H1 (cell line): ENCODE measurements at regions not wholly inside any gene's neighbourhood (a gene's known extent, or its start where the extent isn't known, plus 50 kb on each side); places are given as distances from the start of the nearest gene placed in this dataset.
A peak's percentile ranks its signal among the peaks of the same experiment; 100 is the strongest.

Experiments
- CTCF ChIA-PET: fragments of 300-600 bp; sonication (Branson Sonifier 250); formaldehyde crosslinking; loops from one replicate; lab custom pipeline; 2021; ENCODE audit not compliant: partially characterized antibody; lab: Charles Lee
- POLR2A ChIA-PET: fragments of 300-600 bp; sonication (Branson Sonifier 250); formaldehyde crosslinking; loops from one replicate; lab custom pipeline; 2021; ENCODE audit warnings: inconsistent platforms; ENCODE audit not compliant: partially characterized antibody; lab: Charles Lee
- DNase-seq, 2 experiments: peaks; one replicate each; pipeline versions ENCODE4 v3.0.0 to v3.0.0-alpha.2; 2010 to 2022; ENCODE audit warnings: low spot score in 2 of 2, low read depth in 1 of 2, mixed read lengths in 1 of 2
- FAIRE-seq: peaks from 2 replicates; lab custom pipeline; 2011; peaks lifted over from hg19 to GRCh38; lab: Jason Lieb, UNC
- H2AFZ ChIP-seq: 2 replicates; pipeline ENCODE4 v1.8.1; 2012; ENCODE audit warnings: low read length, inconsistent platforms
- H2AK5ac ChIP-seq: 2 replicates; pipeline ENCODE4 v1.6.1; 2013; ENCODE audit warnings: low read depth, low read length
- H2BK120ac ChIP-seq: replicated peaks from 2 replicates; pipeline ENCODE3; 2013; ENCODE audit warnings: low read depth, low read length, inconsistent platforms
- H2BK12ac ChIP-seq: 2 replicates; pipeline ENCODE4 v1.6.1; 2013; ENCODE audit warnings: low read depth, low read length
- H2BK15ac ChIP-seq: 2 replicates; pipeline ENCODE4 v1.6.1; 2013; ENCODE audit warnings: low read length
- H2BK20ac ChIP-seq: 2 replicates; pipeline ENCODE4 v1.6.1; 2013; ENCODE audit warnings: low read length
- H2BK5ac ChIP-seq: 2 replicates; pipeline ENCODE4 v1.6.1; 2013; ENCODE audit warnings: low read depth, low read length
- H3K14ac ChIP-seq: 2 replicates; pipeline ENCODE4 v1.6.1; 2013; ENCODE audit warnings: inconsistent platforms; ENCODE audit not compliant: insufficient read length
- H3K18ac ChIP-seq: 2 replicates; pipeline ENCODE4 v1.6.1; 2013; ENCODE audit warnings: low read length; ENCODE audit errors: extremely low read depth
- H3K23ac ChIP-seq: 2 replicates; pipeline ENCODE4 v1.6.1; 2013; ENCODE audit warnings: inconsistent platforms; ENCODE audit not compliant: insufficient read length
- H3K23me2 ChIP-seq: 2 replicates; pipeline ENCODE4 v1.6.1; 2013; ENCODE audit warnings: low read depth, low read length
- H3K27ac ChIP-seq: 2 replicates; pipeline ENCODE4 v1.6.1; 2011; ENCODE audit warnings: low read depth, low read length, inconsistent platforms
- H3K27me3 ChIP-seq, 4 experiments: replicated peaks in 1 of 4; 1 replicate in 1 of 4; 2 replicates in 3 of 4; pipeline versions ENCODE4 v1.6.1 to v1.8.1; 2011 to 2013; ENCODE audit warnings: low read length in 3 of 4, mild to moderate bottlenecking in 3 of 4, inconsistent platforms in 2 of 4, mixed read lengths in 2 of 4, moderate library complexity in 1 of 4; ENCODE audit not compliant: control insufficient read depth in 3 of 4, insufficient read depth in 3 of 4; ENCODE audit errors: extremely low read depth in 1 of 4
- H3K36me3 ChIP-seq, 4 experiments: 2 replicates each; pipeline versions ENCODE4 v1.6.1 to v1.8.1; 2011 to 2013; ENCODE audit warnings: mild to moderate bottlenecking in 4 of 4, low read length in 3 of 4, moderate library complexity in 2 of 4, control low read depth in 1 of 4, inconsistent platforms in 1 of 4; ENCODE audit not compliant: insufficient read depth in 4 of 4, control insufficient read depth in 2 of 4
- H3K4ac ChIP-seq: replicated peaks from 2 replicates; pipeline ENCODE3; 2013; ENCODE audit warnings: low read length, low read depth, mixed read lengths, inconsistent platforms; ENCODE audit not compliant: insufficient read length
- H3K4me1 ChIP-seq, 4 experiments: replicated peaks in 1 of 4; 1 replicate in 1 of 4; 2 replicates in 3 of 4; pipeline versions ENCODE4 v1.6.1 to v1.8.1; 2011 to 2013; ENCODE audit warnings: low read length in 3 of 4, inconsistent platforms in 2 of 4, mixed read lengths in 1 of 4; ENCODE audit not compliant: insufficient read depth in 4 of 4, control insufficient read depth in 3 of 4
- H3K4me2 ChIP-seq, 2 experiments: 2 replicates each; pipeline versions ENCODE4 v1.6.1 to v1.8.1; 2011 to 2013; ENCODE audit warnings: low read depth in 2 of 2, low read length in 2 of 2, control low read depth in 1 of 2, inconsistent platforms in 1 of 2, mild to moderate bottlenecking in 1 of 2; ENCODE audit not compliant: insufficient read depth in 1 of 2
- H3K4me3 ChIP-seq, 4 experiments: fragments of 200-600, 300-600 bp in 1 of 4; sonication (generic), shearing (Covaris generic), sonication (Bioruptor Twin) in 1 of 4; 2 replicates each; pipeline versions ENCODE4 v1.5.1 to v1.8.1; 2011 to 2016; ENCODE audit warnings: low read length in 4 of 4, low read depth in 3 of 4, control low read depth in 2 of 4, inconsistent platforms in 2 of 4, mild to moderate bottlenecking in 2 of 4, mixed read lengths in 1 of 4, moderate library complexity in 1 of 4; ENCODE audit not compliant: insufficient read depth in 2 of 4; ENCODE audit errors: extremely low read depth in 1 of 4
- H3K56ac ChIP-seq: replicated peaks from 2 replicates; pipeline ENCODE3; 2013; ENCODE audit warnings: low read depth, mild to moderate bottlenecking, mixed read lengths, low read length, inconsistent platforms; ENCODE audit not compliant: insufficient read length
- H3K79me1 ChIP-seq: 2 replicates; pipeline ENCODE4 v1.6.1; 2013; ENCODE audit warnings: low read depth, low read length, control low read depth
- H3K79me2 ChIP-seq, 2 experiments: 2 replicates each; pipeline versions ENCODE4 v1.6.1 to v1.8.1; 2012 to 2013; ENCODE audit warnings: low read length in 2 of 2, mild to moderate bottlenecking in 2 of 2, inconsistent platforms in 1 of 2; ENCODE audit not compliant: insufficient read depth in 2 of 2, control insufficient read depth in 1 of 2
- H3K9ac ChIP-seq, 4 experiments: replicated peaks in 1 of 4; 1 replicate in 1 of 4; 2 replicates in 3 of 4; pipeline versions ENCODE4 v1.6.1 to v1.8.1; 2011 to 2013; ENCODE audit warnings: low read depth in 3 of 4, low read length in 3 of 4, control low read depth in 2 of 4, mild to moderate bottlenecking in 2 of 4, moderate library complexity in 2 of 4, inconsistent platforms in 1 of 4; ENCODE audit errors: extremely low read depth in 1 of 4
- H3K9me3 ChIP-seq, 2 experiments: 2 replicates each; pipeline versions ENCODE4 v1.6.1 to v1.8.1; 2012 to 2013; ENCODE audit warnings: mild to moderate bottlenecking in 2 of 2, moderate library complexity in 2 of 2, control low read depth in 1 of 2, inconsistent platforms in 1 of 2, low read depth in 1 of 2, low read length in 1 of 2, mixed read lengths in 1 of 2; ENCODE audit not compliant: insufficient read depth in 2 of 2
- H4K20me1 ChIP-seq, 2 experiments: replicated peaks in 1 of 2; 2 replicates each; pipeline versions ENCODE3 to v1.8.1; 2011 to 2013; ENCODE audit warnings: inconsistent platforms in 2 of 2, low read length in 2 of 2, mild to moderate bottlenecking in 1 of 2; ENCODE audit not compliant: insufficient read depth in 2 of 2, control insufficient read depth in 1 of 2
- H4K5ac ChIP-seq: 2 replicates; pipeline ENCODE4 v1.6.1; 2013; ENCODE audit warnings: low read length, low read depth, mixed read lengths, inconsistent platforms; ENCODE audit not compliant: insufficient read length
- H4K8ac ChIP-seq: 2 replicates; pipeline ENCODE4 v1.8.0; 2013; ENCODE audit warnings: mild to moderate bottlenecking, moderate library complexity, low read length, inconsistent platforms; ENCODE audit not compliant: insufficient read depth; ENCODE audit errors: extremely low read depth
- H4K91ac ChIP-seq: replicated peaks from 2 replicates; pipeline ENCODE3; 2013; ENCODE audit warnings: low read length, mixed read lengths, inconsistent platforms; ENCODE audit not compliant: insufficient read length
- ASH2L ChIP-seq: fragments of 200-600, 300-600 bp; sonication (generic); IDR thresholded peaks from one replicate; pipeline ENCODE4 v1.7.1; 2017; ENCODE audit warnings: low read length
- BRCA1 ChIP-seq: IDR thresholded peaks from 2 replicates; pipeline ENCODE4 v1.6.1; 2012; ENCODE audit warnings: low read depth, low read length, improper control_type of control experiment
- CHD2 ChIP-seq: IDR thresholded peaks from 2 replicates; pipeline ENCODE4 v1.6.1; 2012; ENCODE audit warnings: low read length, improper control_type of control experiment
- EP300 ChIP-seq, 2 experiments: IDR thresholded peaks; 1 replicate in 1 of 2; 2 replicates in 1 of 2; pipeline ENCODE4 v1.6.1; 2011 to 2012; ENCODE audit warnings: low read depth in 2 of 2, low read length in 2 of 2, mild to moderate bottlenecking in 2 of 2, borderline replicate concordance in 1 of 2, inconsistent platforms in 1 of 2, moderate library complexity in 1 of 2
- GABPA ChIP-seq: IDR thresholded peaks from 2 replicates; pipeline ENCODE4 v1.6.1; 2011; ENCODE audit warnings: mild to moderate bottlenecking, low read length, moderate library complexity, borderline replicate concordance; ENCODE audit not compliant: insufficient read depth
- GTF2F1 ChIP-seq: IDR thresholded peaks from 2 replicates; pipeline ENCODE4 v1.6.1; 2012; ENCODE audit warnings: low read depth, low read length, improper control_type of control experiment, borderline replicate concordance
- HDAC6 ChIP-seq: IDR thresholded peaks from one replicate; pipeline ENCODE4 v1.7.1; 2012; ENCODE audit warnings: low read depth, mild to moderate bottlenecking, inconsistent platforms, low read length, moderate library complexity
- KDM4A ChIP-seq: IDR thresholded peaks from one replicate; pipeline ENCODE4 v1.7.1; 2012; ENCODE audit warnings: low read depth, mild to moderate bottlenecking, moderate library complexity, low read length, inconsistent platforms; ENCODE audit not compliant: severe bottlenecking
- RAD21 ChIP-seq, 2 experiments: IDR thresholded peaks in 1 of 2; conservative IDR thresholded peaks in 1 of 2; 2 replicates each; pipeline ENCODE4 v1.6.1; 2011; ENCODE audit warnings: low read depth in 2 of 2, low read length in 2 of 2, improper control_type of control experiment in 1 of 2, inconsistent platforms in 1 of 2, mild to moderate bottlenecking in 1 of 2, moderate library complexity in 1 of 2
- SIN3A ChIP-seq, 2 experiments: IDR thresholded peaks in 1 of 2; conservative IDR thresholded peaks in 1 of 2; 2 replicates each; pipeline ENCODE4 v1.6.1; 2011 to 2012; ENCODE audit warnings: low read length in 2 of 2, improper control_type of control experiment in 1 of 2, low read depth in 1 of 2, mild to moderate bottlenecking in 1 of 2
- SIRT6 ChIP-seq: IDR thresholded peaks from one replicate; pipeline ENCODE4 v1.7.1; 2012; ENCODE audit warnings: low read length, inconsistent platforms
- SP1 ChIP-seq: IDR thresholded peaks from 2 replicates; pipeline ENCODE4 v1.6.1; 2011; ENCODE audit warnings: low read depth, low read length
- SUZ12 ChIP-seq: fragments of 200-600 bp; sonication (generic); IDR thresholded peaks from 2 replicates; pipeline ENCODE4 v1.6.1; 2012; ENCODE audit warnings: mild to moderate bottlenecking, inconsistent platforms, low read length, moderate library complexity, mixed read lengths
- TAF7 ChIP-seq: optimal IDR thresholded peaks from 2 replicates; pipeline ENCODE3; 2011; ENCODE audit warnings: low read depth, mild to moderate bottlenecking, inconsistent platforms, low read length, moderate library complexity, borderline replicate concordance
- ZNF274 ChIP-seq: IDR thresholded peaks from 2 replicates; pipeline ENCODE4 v1.7.0; 2012; ENCODE audit warnings: low read length, borderline replicate concordance; ENCODE audit errors: extremely low read depth
- WGBS, 2 experiments: shearing (Covaris generic) in 1 of 2; methylation state at CpG; one replicate each; pipeline versions ENCODE4 v1.1.6 to v1.1.7; 2013 to 2015; ENCODE audit warnings: low lambda C conversion rate in 2 of 2, mixed read lengths in 2 of 2, inconsistent platforms in 1 of 2, low coverage in 1 of 2, missing lambda C conversion rate in 1 of 2; ENCODE audit not compliant: insufficient replicate concordance in 2 of 2, insufficient coverage in 1 of 2, insufficient read length in 1 of 2; ENCODE audit errors: extremely low coverage in 1 of 2, missing lambda C conversion rate in 1 of 2; 5-methylcytosine and 5-hydroxymethylcytosine counted together

- H2AK5ac ChIP-seq: no peak overlapping the region
- H3K18ac ChIP-seq: no peak overlapping the region
- H3K36me3 ChIP-seq: no peaks in the 10 kb centered on the region
- ChIA-PET CTCF (interaction anchor here (0.5 to 1.9 kb wide), 4 partner anchors 11 to 1304 kb away, joined by 3 to 6 read pairs (median 4); no protein-coding TSS in a partner anchor), POLR2A (no interaction called here)
- H3K14ac ChIP-seq: no peak overlapping the region
- H3K9ac ChIP-seq: no peak overlapping the region
- no peak overlapping the region for H3K56ac ChIP-seq
- 88% methylated on average over 8 of the region's 8 CpGs; no CpG with 5 or more reads in 1 of the 2 experiments for WGBS, 2 experiments
- no peak overlapping the region for H3K27ac ChIP-seq
- H2BK15ac ChIP-seq: no peak overlapping the region
- H3K9me3 ChIP-seq: no peaks in the 10 kb centered on the region
- H2BK120ac ChIP-seq: no peak overlapping the region
- no peak overlapping the region for H4K5ac ChIP-seq
- H3K23me2 ChIP-seq: no peaks in the 10 kb centered on the region
- no peak overlapping the region for H4K91ac ChIP-seq
- no peaks in the 10 kb centered on the region for H4K20me1 ChIP-seq
- H3K27me3 ChIP-seq: no peaks in the 10 kb centered on the region
- no peak overlapping the region for H3K4me2 ChIP-seq
- no peaks in the 10 kb centered on the region for H3K79me2 ChIP-seq
- peak overlapping the region; percentile 83; the same call in 1 of the 2 replicates for H2AFZ ChIP-seq
- FAIRE-seq: no peak
- no peak overlapping the region for H3K4me3 ChIP-seq
- no peak overlapping the region for H2BK12ac ChIP-seq
- H3K4ac ChIP-seq: no peak overlapping the region
- H3K23ac ChIP-seq: no peak overlapping the region
- no peak for DNase-seq
- H3K4me1 ChIP-seq: peaks cover 0 to 10% (median 6%) of the 10 kb centered on the region in 4 experiments; a peak in 4 of 7 replicates
- no peak overlapping the region for H2BK5ac ChIP-seq
- no peaks in the 10 kb centered on the region for H3K79me1 ChIP-seq
- no peak overlapping the region for H4K8ac ChIP-seq
- no peak overlapping the region for H2BK20ac ChIP-seq
- TF ChIP-seq GTF2F1: no peak
- TF ChIP-seq RAD21 (IDR thresholded peaks at IDR 0.05 in 1 of 2, conservative IDR thresholded peaks at IDR 0.05 in 1 of 2; ENCODE audit: low read depth in 2 of 2, low read length in 2 of 2): no peak
- TF ChIP-seq SIRT6: no peak
- no peak for TF ChIP-seq GABPA
- no peak for TF ChIP-seq BRCA1
- no peak for TF ChIP-seq ASH2L
- no peak for TF ChIP-seq CHD2
- no peak for TF ChIP-seq EP300 (IDR thresholded peaks at IDR 0.05; ENCODE audit: borderline replicate concordance in 1 of 2, low read depth in 2 of 2, low read length in 2 of 2)
- TF ChIP-seq SUZ12: no peak
- TF ChIP-seq HDAC6: no peak
- TF ChIP-seq TAF7: no peak
- no peak for TF ChIP-seq KDM4A
- no peak for TF ChIP-seq ZNF274
- no peak for TF ChIP-seq SIN3A (conservative IDR thresholded peaks at IDR 0.05 in 1 of 2, IDR thresholded peaks at IDR 0.05 in 1 of 2; ENCODE audit: low read depth in 1 of 2, low read length in 2 of 2)
- TF ChIP-seq SP1: no peak
Measured at GRCh38 chr11:130813196-130813595, 103.1 kb downstream of the SNX19 start.
